Endothelial cell of umbilical vein (primary cell): ENCODE measurements at regions not wholly inside any gene's neighbourhood (a gene's known extent, or its start where the extent isn't known, plus 50 kb on each side); places are given as distances from the start of the nearest gene placed in this dataset.

Experiments used
- BruUV-seq: library from RNA; stranded (reverse); fragments of 400-500 nt; replicated peaks from 2 replicates; lab custom pipeline; 2021; lab: Mats Ljungman, UMichigan
- CTCF ChIA-PET: fragments of 300-600, 350-600 bp; sonication (Branson Sonifier 250); formaldehyde crosslinking; loops from one replicate; lab custom pipeline; 2021; ENCODE audit warnings: antibody characterized with exemption, inconsistent platforms; lab: Charles Lee
- POLR2A ChIA-PET: fragments of 300-600, 350-600 bp; sonication (Branson Sonifier 250); formaldehyde crosslinking; loops from one replicate; lab custom pipeline; 2021; ENCODE audit warnings: antibody characterized with exemption, inconsistent platforms; lab: Charles Lee
- DNase-seq: peaks from one replicate; pipeline ENCODE4 v3.0.0-alpha.2; 2011; ENCODE audit warnings: low read depth, low spot score
- FAIRE-seq: peaks from 2 replicates; lab custom pipeline; 2011; peaks lifted over from hg19 to GRCh38; lab: Jason Lieb, UNC
- H2AFZ ChIP-seq: 2 replicates; pipeline ENCODE4 v1.6.0; 2012; ENCODE audit warnings: low read depth, low read length, control low read depth, inconsistent platforms
- H3K27ac ChIP-seq: 2 replicates; pipeline ENCODE4 v1.5.1; 2011; ENCODE audit warnings: low read depth, mild to moderate bottlenecking, control low read depth, low read length, moderate library complexity; ENCODE audit not compliant: insufficient read depth
- H3K27me3 ChIP-seq, 2 experiments: 2 replicates each; pipeline versions ENCODE4 v1.6.0 to v1.6.1; 2011; ENCODE audit warnings: low read length in 2 of 2, mixed read lengths in 1 of 2; ENCODE audit not compliant: control insufficient read depth in 2 of 2, insufficient read depth in 2 of 2
- H3K36me3 ChIP-seq, 2 experiments: 2 replicates in 1 of 2; 3 replicates in 1 of 2; pipeline ENCODE4 v1.5.1; 2011; ENCODE audit warnings: low read length in 2 of 2, mild to moderate bottlenecking in 1 of 2, moderate library complexity in 1 of 2; ENCODE audit not compliant: control insufficient read depth in 2 of 2, insufficient read depth in 2 of 2; ENCODE audit errors: extremely low read depth in 1 of 2
- H3K4me1 ChIP-seq: 3 replicates; pipeline ENCODE4 v1.5.1; 2011; ENCODE audit warnings: mild to moderate bottlenecking, low read length; ENCODE audit not compliant: control insufficient read depth, insufficient read depth; ENCODE audit errors: extremely low read depth
- H3K4me2 ChIP-seq: 2 replicates; pipeline ENCODE4 v1.6.1; 2011; ENCODE audit warnings: low read length, control low read depth, mixed read lengths; ENCODE audit not compliant: insufficient read depth
- H3K4me3 ChIP-seq, 3 experiments: fragments of 200-600 bp in 1 of 3; sonication (generic), shearing (Covaris generic) in 1 of 3; replicated peaks in 1 of 3; 2 replicates each; pipeline ENCODE4 v1.5.1; 2011 to 2016; ENCODE audit warnings: control low read depth in 3 of 3, low read length in 3 of 3, mild to moderate bottlenecking in 2 of 3, inconsistent platforms in 1 of 3, low read depth in 1 of 3, moderate library complexity in 1 of 3; ENCODE audit not compliant: insufficient read depth in 1 of 3
- H3K79me2 ChIP-seq: 2 replicates; pipeline ENCODE4 v1.6.0; 2012; ENCODE audit warnings: low read length, inconsistent platforms; ENCODE audit not compliant: control insufficient read depth, insufficient read depth
- H3K9ac ChIP-seq: replicated peaks from 2 replicates; pipeline ENCODE3; 2011; ENCODE audit warnings: low read length, control low read depth; ENCODE audit not compliant: insufficient read depth; ENCODE audit errors: extremely low read depth
- H3K9me1 ChIP-seq: replicated peaks from 3 replicates; pipeline ENCODE4 v1.6.0; 2011; ENCODE audit warnings: mild to moderate bottlenecking, low read length; ENCODE audit not compliant: control insufficient read depth, insufficient read depth; ENCODE audit errors: extremely low read depth
- H3K9me3 ChIP-seq: replicated peaks from 2 replicates; pipeline ENCODE4 v1.5.1; 2012; ENCODE audit warnings: low read length, inconsistent platforms; ENCODE audit not compliant: control insufficient read depth, insufficient read depth
- H4K20me1 ChIP-seq: replicated peaks from 2 replicates; pipeline ENCODE3; 2011; ENCODE audit warnings: mild to moderate bottlenecking, low read length; ENCODE audit not compliant: control insufficient read depth, insufficient read depth; ENCODE audit errors: extremely low read depth
- CTCF ChIP-seq, 2 donors: IDR thresholded peaks; 1 replicate in 1 of 2; 2 replicates in 1 of 2; pipeline ENCODE4 v1.5.1; 2011; ENCODE audit warnings: low read length in 2 of 2, mild to moderate bottlenecking in 2 of 2, moderate library complexity in 2 of 2, control low read depth in 1 of 2, inconsistent platforms in 1 of 2, low read depth in 1 of 2; ENCODE audit not compliant: insufficient read depth in 1 of 2; ENCODE audit errors: extremely low read depth in 1 of 2
- EZH2 ChIP-seq: IDR thresholded peaks from 2 replicates; pipeline ENCODE4 v1.6.1; 2012; ENCODE audit warnings: borderline replicate concordance, low read depth, mild to moderate bottlenecking, moderate library complexity, low read length, inconsistent platforms; ENCODE audit not compliant: severe bottlenecking
- FOS ChIP-seq: IDR thresholded peaks from 2 replicates; pipeline ENCODE4 v1.6.1; 2011; ENCODE audit warnings: mild to moderate bottlenecking, low read length, moderate library complexity, borderline replicate concordance; ENCODE audit not compliant: insufficient read depth
- GATA2 ChIP-seq: IDR thresholded peaks from 2 replicates; pipeline ENCODE4 v1.7.0; 2011; ENCODE audit warnings: low read depth, mild to moderate bottlenecking, moderate library complexity, mixed read lengths, low read length; ENCODE audit not compliant: insufficient read length, insufficient read depth
- JUN ChIP-seq: IDR thresholded peaks from 2 replicates; pipeline ENCODE4 v1.6.1; 2011; ENCODE audit warnings: borderline replicate concordance, low read depth; ENCODE audit not compliant: insufficient read length, insufficient read depth
- MAX ChIP-seq: IDR thresholded peaks from 2 replicates; pipeline ENCODE4 v1.6.1; 2011; ENCODE audit not compliant: insufficient read depth, insufficient read length
- MYC ChIP-seq: IDR thresholded peaks from one replicate; pipeline ENCODE4 v1.6.1; 2011; ENCODE audit warnings: mild to moderate bottlenecking, low read depth, low read length
- POLR2A ChIP-seq: IDR thresholded peaks from 2 replicates; pipeline ENCODE4 v1.6.1; 2012; ENCODE audit warnings: low read depth, mild to moderate bottlenecking, control low read depth, low read length
- POLR2AphosphoS5 ChIP-seq: IDR thresholded peaks from 2 replicates; pipeline ENCODE4 v1.6.1; 2012; ENCODE audit warnings: low read depth, mild to moderate bottlenecking, control low read depth, low read length, moderate library complexity; ENCODE audit not compliant: insufficient read depth
- dilution Hi-C: fragments of 300-500 bp; cut with MboI; formaldehyde crosslinking; loops from one replicate; pipeline ENCODE4 v1.15.0; 2019; ENCODE audit warnings: low sequenced_read_pairs; ENCODE audit not compliant: extremely low pct_ligation_motif_present
- intact Hi-C: fragments of 100-400 bp; cut with micrococcal nuclease; formaldehyde crosslinking; loops from one replicate; pipeline ENCODE4 v1.10.0; 2022

GRCh38 chr11:116409238-116409637, 363.5 kb downstream of the BUD13 start:
- CTCF ChIA-PET = no interaction called here
- dilution Hi-C loops (no loop called here), intact Hi-C loops (no loop called here)
- H3K9me1 ChIP-seq = no peaks in the 10 kb centered on the region
- H2AFZ ChIP-seq = no peak overlapping the region
- H4K20me1 ChIP-seq = no peaks in the 10 kb centered on the region
- H3K27me3 ChIP-seq = no peaks in the 10 kb centered on the region
- POLR2A ChIA-PET = no interaction called here
- H3K36me3 ChIP-seq = no peaks in the 10 kb centered on the region
- H3K79me2 ChIP-seq = no peaks in the 10 kb centered on the region
- no peaks in the 10 kb centered on the region for H3K9me3 ChIP-seq
- TF ChIP-seq MYC = no peak
- TF ChIP-seq MAX = no peak
- TF ChIP-seq EZH2 = no peak
- no peak for TF ChIP-seq POLR2A
- no peak for TF ChIP-seq GATA2
- TF ChIP-seq CTCF (IDR thresholded peaks at IDR 0.05; ENCODE audit: extremely low read depth in 1 of 2, insufficient read depth in 1 of 2, low read depth in 1 of 2, low read length in 2 of 2) = no peak
- no peak for TF ChIP-seq POLR2AphosphoS5
- no peak for TF ChIP-seq JUN
- TF ChIP-seq FOS = no peak
- BruUV-seq = no TSS peak
- no peak overlapping the region for H3K4me2 ChIP-seq
- DNase-seq (no peak), FAIRE-seq (no peak)
- no peak overlapping the region for H3K27ac ChIP-seq
- H3K9ac ChIP-seq = no peak overlapping the region
- no peaks in the 10 kb centered on the region for H3K4me1 ChIP-seq
- no peak overlapping the region for H3K4me3 ChIP-seq
